Inferior parietal cortex (tissue), 1 donor: ENCODE measurements at regions not wholly inside any gene's neighbourhood (a gene's known extent, or its start where the extent isn't known, plus 50 kb on each side); places are given as distances from the start of the nearest gene placed in this dataset.

Experiments used
- DNase-seq: peaks from one replicate; pipeline ENCODE4 v3.0.0-alpha.2; 2016; ENCODE audit errors: extremely low spot score

- DNase-seq, result no peak
Observed at GRCh38 chr4:123497340-123497739, 100.7 kb downstream of the SPRY1 start.

GRCh38 chr4:123501733-123502132 is 105.1 kb downstream of the SPRY1 start:
- DNase-seq, result no peak

- no peak for DNase-seq
Observed at GRCh38 chr4:123503698-123504363, 107.2 kb downstream of the SPRY1 start.

GRCh38 chr4:123505095-123506010 is 108.8 kb downstream of the SPRY1 start:
- peak; percentile 34 for DNase-seq

- DNase-seq, result no peak
Observed at GRCh38 chr4:123506011-123506695, 109.6 kb downstream of the SPRY1 start.

GRCh38 chr4:123507376-123507775 is 110.8 kb downstream of the SPRY1 start:
- DNase-seq, result no peak

GRCh38 chr4:123510221-123510620 is 113.6 kb downstream of the SPRY1 start:
- no peak for DNase-seq

GRCh38 chr4:123510659-123511058 is 114.1 kb downstream of the SPRY1 start:
- no peak for DNase-seq

- DNase-seq, result no peak
Observed at GRCh38 chr4:123516576-123516975, 120.0 kb downstream of the SPRY1 start.

- DNase-seq, result no peak
Observed at GRCh38 chr4:123517176-123517575, 120.6 kb downstream of the SPRY1 start.

- DNase-seq, result no peak
Observed at GRCh38 chr4:123517971-123518370, 121.4 kb downstream of the SPRY1 start.

GRCh38 chr4:123520325-123520724 is 123.7 kb downstream of the SPRY1 start:
- no peak for DNase-seq

GRCh38 chr4:123522081-123522480 is 125.5 kb downstream of the SPRY1 start:
- no peak for DNase-seq

- no peak for DNase-seq
Observed at GRCh38 chr4:123522646-123523045, 126.1 kb downstream of the SPRY1 start.

- no peak for DNase-seq
Observed at GRCh38 chr4:123524958-123525628, 128.5 kb downstream of the SPRY1 start.

GRCh38 chr4:123526511-123526910 is 129.9 kb downstream of the SPRY1 start:
- no peak for DNase-seq

- DNase-seq, result no peak
Observed at GRCh38 chr4:123528501-123529277, 132.1 kb downstream of the SPRY1 start.

- no peak for DNase-seq
Observed at GRCh38 chr4:123529278-123529568, 132.6 kb downstream of the SPRY1 start.

GRCh38 chr4:123530357-123530756 is 133.8 kb downstream of the SPRY1 start:
- DNase-seq, result no peak

GRCh38 chr4:123535037-123535748 is 138.6 kb downstream of the SPRY1 start:
- no peak for DNase-seq

GRCh38 chr4:123536225-123536624 is 139.6 kb downstream of the SPRY1 start:
- no peak for DNase-seq
